ENCODE measurements at regions not wholly inside any gene's neighbourhood (a gene's known extent, or its start where the extent isn't known, plus 50 kb on each side); places are given as distances from the start of the nearest gene placed in this dataset.

DNA sequence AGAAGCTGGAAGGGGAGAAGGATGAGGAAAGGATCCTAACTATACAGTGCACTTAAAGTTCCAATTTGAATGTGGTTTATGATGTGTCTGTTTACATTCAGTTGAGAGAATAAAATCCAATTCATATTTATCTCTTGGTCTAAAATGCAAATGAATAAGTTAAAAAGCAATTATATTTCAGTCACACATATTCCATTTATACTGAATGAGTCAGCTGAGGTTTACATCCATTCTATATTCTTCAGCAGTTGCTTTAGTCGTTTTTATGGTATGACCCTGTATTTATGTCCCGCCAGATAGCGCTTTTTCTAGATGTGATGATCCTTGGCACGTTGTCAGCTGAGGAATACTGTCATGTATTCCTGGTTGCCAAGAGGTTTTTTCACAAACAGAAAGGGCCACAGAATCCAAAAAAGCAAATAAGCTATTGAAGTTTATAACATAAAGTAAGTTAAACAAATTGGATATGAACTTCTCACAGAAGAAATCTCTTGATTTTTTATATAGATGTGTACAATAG is 866.2 kb downstream of the NCAM2 start:
- no peak for TF ChIP-seq CTCF (IDR thresholded peaks at IDR 0.05)
- no peak overlapping the region for H3K9ac ChIP-seq (ENCODE audit: insufficient read depth, low read length, poor library complexity, severe bottlenecking)
- no peaks in the 10 kb centered on the region for H3K79me2 ChIP-seq (ENCODE audit: insufficient read depth, low read length)
- no peaks in the 10 kb centered on the region for H3K4me1 Mint-ChIP-seq
- H3K36me3 Mint-ChIP-seq, result no peaks in the 10 kb centered on the region
- H3K4me2 ChIP-seq (replicated peaks; ENCODE audit: extremely low read depth, low read length, poor library complexity, severe bottlenecking), result no peak overlapping the region
- intact Hi-C loops (cut with micrococcal nuclease), result no loop called here
- H3K4me1 ChIP-seq (ENCODE audit: control insufficient read depth in 1 of 2, insufficient read depth in 2 of 2, low read length in 2 of 2), result no peaks in the 10 kb centered on the region
- no peak overlapping the region for H2AFZ ChIP-seq (ENCODE audit: insufficient read depth, low read depth, low read length, poor library complexity, severe bottlenecking)
- H3K4me3 ChIP-seq (replicated peaks in 1 of 3; ENCODE audit: low read depth in 2 of 3, low read length in 3 of 3), result no peak overlapping the region
- H3K27ac ChIP-seq (ENCODE audit: low read depth in 1 of 2, low read length in 2 of 2), result no peak overlapping the region
- 93% methylated on average over 4 of the region's 4 CpGs for WGBS (ENCODE audit: insufficient coverage)
- no peaks in the 10 kb centered on the region for H3K27me3 ChIP-seq (ENCODE audit: control insufficient read depth in 2 of 2, insufficient read depth in 2 of 2, low read length in 2 of 2)
- H3K9me3 ChIP-seq (replicated peaks in 1 of 2; ENCODE audit: control insufficient read depth in 1 of 2, insufficient read depth in 1 of 2, low read length in 2 of 2), result peaks cover 0 to 2% of the 10 kb centered on the region in 2 donors
- DNase-seq, result no peak
- no peak overlapping the region for H3K27ac Mint-ChIP-seq
- H3K36me3 ChIP-seq (replicated peaks in 1 of 2; ENCODE audit: control insufficient read depth in 1 of 2, insufficient read depth in 2 of 2, low read length in 2 of 2), result no peaks in the 10 kb centered on the region
- peaks cover 0 to 1% (median 0%) of the 10 kb centered on the region in 3 donors for H3K27me3 Mint-ChIP-seq (ENCODE audit: low read depth in 3 of 3)
- H3K4me3 Mint-ChIP-seq, result no peak overlapping the region
- no peaks in the 10 kb centered on the region for H4K20me1 ChIP-seq (ENCODE audit: insufficient read depth, low read length)
- peaks cover 0 to 8% (median 5%) of the 10 kb centered on the region in 7 donors for H3K9me3 Mint-ChIP-seq

DNA sequence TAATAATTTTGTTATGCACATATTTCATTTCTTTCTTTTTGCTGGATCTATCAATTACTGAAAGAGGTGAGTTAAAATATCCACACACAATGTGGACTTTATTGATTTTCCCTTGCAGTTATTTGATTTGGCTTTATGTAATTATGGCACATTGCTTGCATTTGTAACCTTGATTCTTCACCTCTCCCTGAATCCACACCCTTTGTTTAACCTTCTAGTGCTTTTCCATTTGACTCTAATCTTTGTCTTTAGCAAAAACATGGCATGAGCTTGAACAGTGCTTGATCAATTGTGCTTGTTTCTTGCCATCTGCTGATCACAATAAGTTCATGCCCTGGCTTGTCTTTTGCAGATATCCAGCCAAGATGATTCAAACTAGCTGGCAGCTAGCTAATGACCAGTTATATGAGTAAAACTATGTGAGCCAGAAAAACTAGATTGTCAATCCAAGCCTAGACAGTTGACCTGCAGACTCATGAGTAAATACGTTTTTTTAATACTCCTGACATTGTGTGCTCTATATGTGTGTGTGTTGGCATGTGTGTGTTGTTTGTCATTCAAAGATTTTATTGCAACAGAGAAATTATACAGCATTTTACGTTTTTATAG is 899.2 kb downstream of the NCAM2 start:
- Histone ChIP-seq H2AFZ (ENCODE audit: insufficient read depth, low read depth, low read length, poor library complexity, severe bottlenecking) (no peak overlapping the region), H3K79me2 (ENCODE audit: insufficient read depth, low read length) (no peaks in the 10 kb centered on the region), H3K27me3 (ENCODE audit: control insufficient read depth in 2 of 2, insufficient read depth in 2 of 2, low read length in 2 of 2) (no peaks in the 10 kb centered on the region), H3K9ac (ENCODE audit: insufficient read depth, low read length, poor library complexity, severe bottlenecking) (no peak overlapping the region), H3K36me3 (replicated peaks in 1 of 2; ENCODE audit: control insufficient read depth in 1 of 2, insufficient read depth in 2 of 2, low read length in 2 of 2) (no peaks in the 10 kb centered on the region), H3K4me1 (ENCODE audit: control insufficient read depth in 1 of 2, insufficient read depth in 2 of 2, low read length in 2 of 2) (no peaks in the 10 kb centered on the region), H3K27ac (ENCODE audit: low read depth in 1 of 2, low read length in 2 of 2) (no peak overlapping the region), H3K9me3 (replicated peaks in 1 of 2; ENCODE audit: control insufficient read depth in 1 of 2, insufficient read depth in 1 of 2, low read length in 2 of 2) (peaks cover 4 to 17% of the 10 kb centered on the region in 2 donors), H3K4me3 (replicated peaks in 1 of 3; ENCODE audit: low read depth in 2 of 3, low read length in 3 of 3) (no peak overlapping the region), H4K20me1 (ENCODE audit: insufficient read depth, low read length) (no peaks in the 10 kb centered on the region), H3K4me2 (replicated peaks; ENCODE audit: extremely low read depth, low read length, poor library complexity, severe bottlenecking) (no peak overlapping the region)
- peaks cover 9 to 25% (median 11%) of the 10 kb centered on the region in 7 donors for H3K9me3 Mint-ChIP-seq
- WGBS (ENCODE audit: insufficient coverage), result no CpG with 5 or more reads among the region's 2 CpGs
- H3K4me1 Mint-ChIP-seq, result no peaks in the 10 kb centered on the region
- no peak overlapping the region for H3K27ac Mint-ChIP-seq
- no peaks in the 10 kb centered on the region for H3K36me3 Mint-ChIP-seq
- no peak for TF ChIP-seq CTCF (IDR thresholded peaks at IDR 0.05)
- intact Hi-C loops (cut with micrococcal nuclease), result no loop called here
- H3K4me3 Mint-ChIP-seq, result no peak overlapping the region
- DNase-seq, result no peak
- H3K27me3 Mint-ChIP-seq (ENCODE audit: low read depth in 3 of 3), result peaks cover 0 to 3% (median 0%) of the 10 kb centered on the region in 3 donors
